BJ (cell line): ENCODE measurements at regions not wholly inside any gene's neighbourhood (a gene's known extent, or its start where the extent isn't known, plus 50 kb on each side); places are given as distances from the start of the nearest gene placed in this dataset.

Source experiments
- CTCF ChIA-PET: fragments of 350-600 bp; formaldehyde crosslinking; extraction: SDS; loops from one replicate; lab custom pipeline; 2021; ENCODE audit warnings: antibody characterized with exemption, inconsistent platforms; lab: Yijun Ruan, JAX
- POLR2A ChIA-PET: fragments of 300-600 bp; sonication (Branson Sonifier 250); formaldehyde crosslinking; extraction: SDS; loops from one replicate; lab custom pipeline; 2021; ENCODE audit warnings: antibody characterized with exemption; lab: Charles Lee
- DNase-seq: peaks from one replicate; pipeline ENCODE4 v3.0.0-alpha.2; 2011; ENCODE audit warnings: low read depth
- H3K27me3 ChIP-seq: 2 replicates; pipeline ENCODE4 v1.6.0; 2011; ENCODE audit warnings: low read length; ENCODE audit not compliant: control insufficient read depth, insufficient read depth
- H3K36me3 ChIP-seq: 2 replicates; pipeline ENCODE4 v1.5.1; 2011; ENCODE audit warnings: low read length; ENCODE audit not compliant: control insufficient read depth, insufficient read depth
- H3K4me3 ChIP-seq: 2 replicates; pipeline ENCODE4 v1.5.1; 2011; ENCODE audit warnings: low read depth, mild to moderate bottlenecking, control low read depth, low read length
- CTCF ChIP-seq: IDR thresholded peaks from 2 replicates; pipeline ENCODE4 v1.5.1; 2011; ENCODE audit warnings: low read depth, mild to moderate bottlenecking, control low read depth, inconsistent platforms, low read length, moderate library complexity; ENCODE audit not compliant: insufficient read depth

- ChIA-PET CTCF (interaction anchor here (1.1 to 1.6 kb wide), 2 partner anchors 9 to 28 kb away, joined by 3 read pairs; no protein-coding TSS in a partner anchor), POLR2A (no interaction called here)
- Histone ChIP-seq H3K27me3 (no peaks in the 10 kb centered on the region), H3K36me3 (no peaks in the 10 kb centered on the region), H3K4me3 (no peak overlapping the region)
- peak; percentile 31 for DNase-seq
- TF ChIP-seq CTCF = no peak
These were observed 895.6 kb downstream of the TTLL7 start for GRCh38 chr1:83103341-83103740.

GRCh38 chr1:83102630-83103071 lies 896.3 kb downstream of the TTLL7 start:
- no peak for TF ChIP-seq CTCF
- no peak overlapping the region for H3K4me3 ChIP-seq
- H3K27me3 ChIP-seq = no peaks in the 10 kb centered on the region
- ChIA-PET CTCF (interaction anchor here (1.1 kb wide), 1 partner anchor 28 kb away, joined by 3 read pairs; no protein-coding TSS in a partner anchor), POLR2A (no interaction called here)
- no peaks in the 10 kb centered on the region for H3K36me3 ChIP-seq
- DNase-seq = peak; percentile 35

- no peak overlapping the region for H3K4me3 ChIP-seq
- no peak for DNase-seq
- no peaks in the 10 kb centered on the region for H3K36me3 ChIP-seq
- ChIA-PET CTCF (no interaction called here), POLR2A (no interaction called here)
- no peaks in the 10 kb centered on the region for H3K27me3 ChIP-seq
- no peak for TF ChIP-seq CTCF
These were observed 897.5 kb downstream of the TTLL7 start for GRCh38 chr1:83101406-83101805.

- no peaks in the 10 kb centered on the region for H3K27me3 ChIP-seq
- TF ChIP-seq CTCF = no peak
- CTCF ChIA-PET = no interaction called here
- H3K4me3 ChIP-seq = no peak overlapping the region
- DNase-seq = no peak
- no peaks in the 10 kb centered on the region for H3K36me3 ChIP-seq
- POLR2A ChIA-PET = no interaction called here
These were observed 898.8 kb downstream of the TTLL7 start for GRCh38 chr1:83100133-83100532.

- TF ChIP-seq CTCF = no peak
- ChIA-PET CTCF (no interaction called here), POLR2A (no interaction called here)
- DNase-seq = no peak
- Histone ChIP-seq H3K36me3 (no peaks in the 10 kb centered on the region), H3K4me3 (no peak overlapping the region), H3K27me3 (no peaks in the 10 kb centered on the region)
These were observed 900.1 kb downstream of the TTLL7 start for GRCh38 chr1:83098791-83099190.
